Amniotic stem cell (primary cell): ENCODE measurements at regions not wholly inside any gene's neighbourhood (a gene's known extent, or its start where the extent isn't known, plus 50 kb on each side); places are given as distances from the start of the nearest gene placed in this dataset.

Experiments
- DNase-seq: peaks from one replicate; lab custom pipeline; 2025; lab: John Stamatoyannopoulos, UW

DNA sequence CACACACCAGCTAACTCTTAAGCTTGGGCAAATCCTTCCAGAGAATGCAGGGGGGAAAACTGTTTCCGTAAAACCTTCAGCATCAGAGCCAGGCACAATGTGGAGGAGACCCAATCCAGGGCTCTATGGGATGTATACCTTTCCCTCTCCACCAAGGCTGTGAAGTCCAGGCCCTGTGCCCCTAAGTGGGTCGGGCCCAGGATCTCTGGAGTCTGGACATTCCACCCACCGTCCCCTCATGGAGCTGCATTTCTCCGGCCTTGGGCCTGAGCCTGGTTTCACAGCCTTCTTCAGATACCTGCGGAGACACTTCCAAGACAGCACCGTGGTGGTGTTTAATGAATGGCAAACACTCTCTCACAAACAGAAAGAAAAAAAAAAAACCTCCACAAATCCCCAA lies 186.2 kb downstream of the URI1 start:
- DNase-seq: no peak

DNA sequence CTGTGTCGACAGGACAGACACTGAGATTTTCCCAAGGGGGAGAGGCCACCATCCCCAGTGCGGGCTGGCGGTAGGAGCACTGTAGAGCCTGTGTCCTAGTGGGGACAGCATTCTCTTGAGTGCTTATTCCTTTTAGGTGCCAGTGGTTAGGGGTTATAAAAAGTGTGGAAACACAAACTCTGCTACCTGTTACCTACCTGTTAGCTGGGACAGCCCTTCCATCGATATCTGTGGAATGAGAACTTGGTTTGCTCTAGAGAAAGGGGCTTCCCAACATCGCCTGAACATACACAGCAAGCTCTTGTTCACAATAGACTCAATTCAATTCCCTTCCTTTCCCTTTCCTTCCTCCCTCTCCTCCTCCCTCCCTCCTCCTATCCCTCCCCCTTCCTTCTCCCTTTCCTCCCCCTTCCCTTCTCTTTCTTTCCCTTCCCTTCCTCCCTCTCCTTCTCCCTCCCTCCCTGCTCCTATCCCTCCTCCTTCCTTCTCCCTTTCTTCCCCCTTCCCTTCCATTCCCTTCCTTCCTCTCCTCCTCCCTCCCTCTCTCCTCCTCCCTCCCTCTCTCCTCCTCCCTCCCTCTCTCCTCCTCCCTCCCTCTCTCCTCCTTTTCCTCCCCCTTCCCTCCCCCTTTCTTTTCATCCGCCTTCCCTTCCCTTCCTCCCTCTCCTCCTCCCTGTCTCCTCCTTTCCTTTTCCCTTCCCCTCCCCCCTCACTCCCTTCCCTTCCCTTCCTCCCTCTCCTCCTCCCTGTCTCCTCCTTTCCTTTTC lies 188.5 kb downstream of the URI1 start:
- no peak for DNase-seq

DNA sequence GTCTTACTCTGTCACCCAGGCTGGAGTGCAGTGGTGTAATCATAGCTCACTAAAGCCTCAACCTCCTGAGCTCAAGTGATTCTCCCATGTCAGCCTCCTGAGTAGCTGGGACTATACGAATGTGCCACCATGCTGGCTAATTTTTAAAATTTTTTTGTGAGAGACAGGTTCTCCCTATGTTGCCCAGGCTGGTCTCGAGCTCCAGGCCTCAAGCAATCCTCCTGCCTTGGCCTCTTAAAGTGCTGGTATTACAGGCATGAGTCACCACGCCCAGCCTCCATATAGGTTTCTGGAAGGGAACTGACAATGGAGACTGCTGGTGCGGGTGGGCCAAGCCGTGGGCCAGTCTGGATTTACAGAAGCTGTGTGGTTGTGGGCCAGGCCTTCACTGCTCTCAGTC lies 189.2 kb downstream of the URI1 start:
- no peak for DNase-seq

DNA sequence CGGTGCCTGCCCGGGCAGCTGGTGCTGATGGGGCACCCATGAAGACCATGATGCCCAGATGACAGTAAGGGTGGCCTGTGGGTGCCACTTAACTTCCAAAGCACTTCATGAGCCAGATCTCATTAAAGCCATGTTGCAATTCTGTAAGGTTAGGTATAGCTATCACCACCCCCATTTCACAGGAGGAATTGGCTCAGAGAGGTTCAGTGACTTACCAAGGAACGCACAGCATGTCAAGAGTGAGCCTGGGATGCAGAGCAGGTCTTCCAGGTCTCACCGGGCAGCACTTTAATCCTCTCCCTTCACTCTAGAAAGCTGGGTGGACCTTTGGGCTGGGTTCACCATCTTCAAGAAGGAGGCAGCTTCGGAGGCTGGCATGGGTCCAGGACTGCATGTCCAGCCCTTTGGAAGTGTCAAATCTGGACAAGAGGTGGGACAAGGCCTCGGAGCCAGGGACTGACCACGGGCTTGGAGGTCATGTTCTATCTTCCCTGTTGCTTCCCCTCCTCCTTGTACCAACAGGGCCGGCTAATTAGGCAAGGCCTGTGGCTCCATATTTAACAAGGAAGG lies 189.8 kb downstream of the URI1 start:
- no peak for DNase-seq

DNA sequence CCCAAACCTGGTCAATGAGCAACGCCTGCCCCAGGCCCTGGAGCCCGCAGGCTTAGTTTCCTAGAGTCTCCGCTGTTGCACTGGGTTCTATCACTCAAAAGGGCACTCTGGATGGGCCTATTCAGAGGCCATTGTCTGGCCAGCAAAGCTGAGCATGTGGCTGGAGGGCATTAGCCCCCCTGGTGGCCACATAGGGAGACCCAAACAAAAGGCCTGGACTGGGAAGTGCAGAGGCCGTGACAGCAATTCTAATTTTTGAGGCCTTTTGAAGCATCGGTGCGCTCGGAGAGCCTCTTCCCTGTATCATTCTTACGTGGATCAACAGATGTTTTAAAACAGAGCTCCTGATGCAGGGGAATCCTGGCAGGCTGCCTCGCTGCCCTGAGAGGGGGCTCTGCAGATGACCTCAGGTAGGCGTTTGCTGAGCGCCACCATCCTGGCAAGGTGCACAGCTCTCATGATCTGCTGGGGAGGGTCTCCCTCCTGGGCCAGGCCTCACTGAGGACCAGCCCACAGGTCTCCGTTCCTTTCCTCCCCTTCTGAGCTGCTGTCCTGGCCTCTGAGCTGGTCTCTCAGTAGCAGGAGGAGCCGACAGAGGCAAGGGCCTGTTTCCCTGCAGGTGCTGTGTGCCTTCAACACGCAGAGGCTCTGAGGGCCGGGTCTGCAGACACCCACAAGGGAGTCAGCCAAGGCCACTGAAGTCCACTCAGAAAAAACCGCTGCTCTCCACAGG lies 190.5 kb downstream of the URI1 start:
- no peak for DNase-seq

DNA sequence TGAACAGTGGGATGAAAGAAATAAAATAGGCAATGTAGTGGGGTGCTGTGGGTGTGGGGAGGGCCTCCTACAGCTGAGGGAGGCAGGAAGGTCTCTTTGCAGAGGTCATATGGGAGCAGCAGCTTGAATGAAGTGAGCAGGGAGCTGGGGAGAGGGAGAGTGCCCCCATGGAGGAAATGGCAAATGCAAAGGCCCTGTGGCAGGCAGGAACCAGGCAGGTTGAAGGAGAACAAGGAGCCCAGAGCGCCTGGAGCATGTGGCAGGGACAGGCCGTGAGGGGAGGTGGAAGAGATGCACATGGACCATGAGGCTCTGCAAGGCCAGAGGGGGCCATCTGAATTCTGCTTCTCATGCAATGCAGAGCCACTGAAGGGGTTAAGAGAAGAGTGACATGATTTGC lies 191.8 kb downstream of the URI1 start:
- no peak for DNase-seq

DNA sequence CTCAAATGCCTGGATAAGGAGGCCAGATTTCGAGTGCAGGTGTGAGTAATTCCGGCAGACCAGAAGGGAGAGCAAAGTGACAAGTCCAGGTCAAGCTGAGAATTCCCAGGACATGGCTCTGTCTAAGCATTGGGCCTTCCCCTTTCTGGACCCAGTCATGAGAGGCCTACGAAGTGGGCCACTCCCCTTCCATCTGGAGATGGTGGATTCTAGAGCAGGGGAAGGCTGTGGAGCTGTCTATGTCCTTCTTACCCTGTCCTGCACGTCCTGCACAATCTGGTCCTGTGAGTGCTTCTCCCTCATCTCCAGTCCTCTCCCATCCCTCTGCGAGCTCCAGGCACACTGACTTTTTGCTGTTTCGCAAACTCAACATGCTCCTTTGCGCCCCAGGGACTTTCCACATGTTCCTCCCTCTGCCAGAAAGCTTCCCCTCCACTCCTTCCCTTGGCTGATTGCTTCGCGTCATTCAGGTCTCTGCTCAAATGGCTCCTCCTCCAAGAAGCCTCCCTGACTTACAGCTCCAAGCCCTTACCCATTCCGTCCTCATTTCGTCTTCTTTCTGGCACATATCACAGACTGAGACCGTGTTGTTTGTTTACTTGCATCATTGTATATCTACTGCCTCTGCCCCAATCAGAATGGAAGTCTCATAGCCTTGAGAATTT lies 193.2 kb downstream of the URI1 start:
- DNase-seq: no peak

DNA sequence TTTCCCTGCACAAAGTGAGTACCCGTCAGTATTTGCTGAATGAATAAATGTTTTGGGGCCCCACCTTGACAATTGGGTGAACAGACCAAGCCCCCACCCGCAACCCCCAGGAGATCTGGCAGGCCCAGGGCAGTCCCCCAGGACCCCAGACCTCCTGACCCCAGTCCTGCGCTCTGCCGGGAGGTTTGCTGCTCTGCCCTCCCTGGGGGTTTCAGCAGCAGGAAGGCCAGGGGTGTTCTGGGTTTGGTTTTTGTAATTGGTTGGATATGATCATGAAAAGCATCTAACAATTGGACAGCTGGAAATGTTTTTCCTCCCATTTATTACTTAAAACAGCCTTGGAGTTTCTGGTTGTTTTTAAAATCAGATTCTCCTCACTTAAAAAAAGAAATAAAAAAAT lies 193.8 kb downstream of the URI1 start:
- no peak for DNase-seq

DNA sequence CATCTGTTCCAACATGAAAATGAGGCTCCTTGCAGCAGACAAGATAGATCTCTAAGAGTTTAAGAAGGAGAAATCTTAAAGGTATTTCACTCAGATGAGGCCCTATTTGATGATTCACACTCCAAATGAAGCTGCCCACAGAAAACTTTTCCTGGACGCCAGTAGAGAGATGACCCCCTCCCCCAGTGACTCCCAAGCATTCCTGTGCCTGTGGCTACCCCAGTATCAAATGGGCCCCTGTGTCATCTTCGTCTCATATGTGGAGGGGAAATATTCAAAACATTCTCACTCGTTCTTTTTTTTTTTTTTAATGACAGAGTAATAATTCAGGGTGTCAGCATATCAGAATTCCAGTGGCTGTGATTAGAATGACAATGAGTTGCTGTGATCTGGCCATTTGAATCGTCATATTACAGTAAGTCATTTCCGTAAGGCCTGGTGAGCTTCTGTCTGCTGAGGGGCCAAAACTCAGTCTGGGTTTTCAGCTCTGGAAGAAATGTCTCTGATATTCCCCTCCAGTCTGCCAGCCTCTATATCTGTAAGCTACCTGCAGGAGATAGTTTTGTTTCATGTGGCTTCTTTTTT lies 194.7 kb downstream of the URI1 start:
- DNase-seq: no peak

DNA sequence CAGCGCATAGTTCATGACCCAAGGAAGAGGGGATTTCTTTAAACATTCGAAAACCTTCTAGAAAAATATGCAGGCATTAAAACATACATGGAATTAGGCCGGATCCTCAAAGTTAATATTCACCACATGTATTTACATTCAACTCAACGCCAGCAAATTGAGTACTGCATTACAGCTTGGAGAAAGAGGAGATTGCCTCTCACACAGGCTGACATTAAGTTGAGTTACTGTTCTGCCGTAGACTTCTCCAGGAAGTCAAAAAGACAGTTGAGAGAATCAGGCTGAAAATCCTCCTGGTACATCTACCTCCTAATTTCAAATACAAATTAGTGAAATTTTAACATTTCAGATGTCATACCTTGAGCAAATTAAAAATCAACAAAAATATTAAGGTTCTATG lies 195.7 kb downstream of the URI1 start:
- no peak for DNase-seq

DNA sequence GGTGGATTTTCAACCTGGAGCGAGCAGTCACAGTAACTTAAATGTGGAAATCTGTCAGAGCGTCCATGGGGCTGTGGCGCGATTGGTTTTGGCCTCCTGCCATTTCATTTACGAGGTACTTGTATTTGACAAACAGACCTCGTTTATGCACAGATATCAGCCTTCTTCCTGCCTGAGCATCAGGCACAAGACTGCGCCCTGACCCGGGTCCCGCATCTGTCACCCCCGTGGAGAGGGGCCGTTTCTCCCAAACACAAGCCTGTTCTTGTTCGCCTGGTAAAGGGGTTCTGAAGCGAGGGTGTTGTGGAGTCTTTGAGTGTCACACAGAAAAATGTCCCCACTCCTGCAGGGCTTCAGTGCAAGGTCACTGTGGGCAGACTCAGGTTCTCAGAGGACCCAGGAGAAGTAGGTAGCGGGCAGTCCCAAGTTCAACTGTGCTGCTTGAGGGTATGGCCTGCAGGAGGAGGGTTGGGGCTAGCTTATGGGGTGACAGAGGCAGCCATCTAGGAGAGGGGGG lies 202.3 kb downstream of the URI1 start:
- DNase-seq: no peak

DNA sequence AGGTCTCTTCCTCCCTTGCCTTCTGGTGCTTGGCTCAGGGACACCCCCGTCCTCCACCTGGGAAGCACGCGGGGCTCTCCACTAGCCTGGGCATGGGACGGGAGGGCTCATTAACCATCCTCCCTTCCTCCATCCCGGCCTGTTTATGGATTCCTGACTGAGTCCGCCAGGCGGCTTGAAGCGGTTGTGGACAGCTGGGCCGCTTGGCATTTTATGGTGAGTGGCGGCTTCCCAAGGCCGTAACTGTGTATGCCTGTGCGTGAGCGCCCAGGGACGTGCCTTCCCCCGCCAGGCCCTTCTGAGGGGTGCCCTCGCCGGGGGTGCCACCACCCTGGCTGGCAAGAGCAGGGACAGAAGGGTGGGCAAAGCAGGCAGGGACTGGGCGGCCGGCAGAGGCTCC lies 202.8 kb downstream of the URI1 start:
- no peak for DNase-seq

DNA sequence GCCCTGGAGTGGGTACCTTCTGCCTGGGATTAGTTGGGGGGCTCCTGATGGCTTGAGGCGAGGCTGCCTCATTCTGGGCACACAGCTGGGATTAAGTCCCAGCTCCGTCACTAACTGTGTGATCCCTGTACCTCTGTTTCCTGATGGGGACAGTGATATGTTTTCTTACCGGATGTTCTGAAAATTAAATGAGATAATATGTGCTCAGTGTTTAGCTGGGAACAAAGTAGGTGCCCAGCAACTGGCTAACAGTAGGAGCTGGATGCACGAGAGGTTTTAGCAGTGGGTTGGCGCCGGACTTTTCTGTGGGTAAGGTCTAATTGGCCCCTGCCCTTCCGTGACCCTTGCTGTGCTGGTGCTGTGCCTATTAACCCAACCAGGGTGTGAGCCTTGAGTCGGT lies 203.4 kb downstream of the URI1 start:
- DNase-seq: no peak

DNA sequence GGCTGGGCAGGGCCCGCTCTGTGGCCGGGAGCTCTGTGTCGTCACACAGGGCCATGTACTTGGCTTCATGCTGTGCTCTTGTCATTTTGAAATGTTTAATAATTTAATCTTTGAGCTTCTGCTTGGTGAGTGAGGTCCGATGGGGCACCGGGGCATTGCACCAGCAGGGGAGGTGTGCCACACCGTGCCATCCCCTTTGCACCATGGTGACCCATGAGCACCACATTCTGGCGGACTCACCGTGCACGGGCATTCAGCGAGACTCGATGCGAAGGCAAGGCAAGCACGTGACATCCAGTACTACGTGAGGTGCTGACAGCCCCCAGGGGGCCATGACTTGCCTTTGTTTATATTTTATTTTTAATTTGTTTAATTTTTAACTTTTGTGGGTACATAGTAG lies 204.3 kb downstream of the URI1 start:
- DNase-seq: no peak

DNA sequence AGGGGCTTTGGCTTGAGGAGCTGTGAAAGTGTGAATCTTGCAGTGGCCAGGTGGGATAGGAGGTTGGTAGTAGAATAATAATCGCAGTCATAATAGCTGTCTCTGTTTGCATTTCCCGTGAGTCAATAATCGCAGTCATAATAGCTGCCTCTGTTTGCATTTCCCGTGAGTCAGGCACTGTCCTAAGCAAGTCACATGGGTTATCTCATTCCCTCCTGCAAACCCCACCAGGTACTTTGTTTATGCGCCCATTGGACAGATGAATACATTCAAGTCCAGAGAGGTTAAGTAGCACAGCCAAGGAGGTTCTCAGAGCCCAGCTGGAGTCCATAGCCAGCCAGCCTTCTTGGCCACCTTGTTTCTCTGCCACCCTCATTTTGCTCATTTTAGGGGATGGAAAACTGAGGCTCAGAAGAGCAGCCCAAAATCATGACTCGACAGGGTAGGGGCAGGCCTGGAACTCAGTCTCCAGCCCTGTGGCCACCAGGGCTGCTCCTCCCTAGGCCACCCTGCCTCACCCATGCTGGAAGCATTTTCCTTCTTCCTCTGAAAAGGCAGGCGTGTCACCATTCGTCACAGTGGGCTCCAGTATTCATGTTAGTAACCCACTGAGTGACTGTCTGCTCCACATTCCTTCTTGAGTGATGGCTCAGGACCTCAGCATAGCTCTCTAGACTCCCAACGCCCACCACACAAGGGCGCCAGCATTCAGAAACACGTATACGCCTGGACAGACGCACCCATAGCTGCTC lies 206.2 kb downstream of the URI1 start:
- no peak for DNase-seq

DNA sequence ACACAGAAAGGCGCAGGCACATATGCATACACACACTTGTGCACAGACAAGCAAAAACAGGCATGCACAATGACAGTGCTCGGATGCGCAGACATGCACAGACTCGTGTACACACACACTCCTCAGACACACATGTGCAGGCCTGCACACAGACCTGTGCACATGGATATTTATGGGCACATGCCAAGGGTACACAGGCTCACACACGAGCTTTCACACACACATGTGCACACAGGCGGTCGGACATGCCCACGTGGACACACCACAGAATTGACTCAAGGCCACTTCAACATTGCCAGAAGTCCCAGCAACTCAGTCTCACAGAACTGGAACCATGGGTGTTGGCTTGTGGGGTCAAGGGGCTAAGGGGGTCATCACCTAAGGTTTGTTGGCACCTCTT lies 206.8 kb downstream of the URI1 start:
- no peak for DNase-seq

DNA sequence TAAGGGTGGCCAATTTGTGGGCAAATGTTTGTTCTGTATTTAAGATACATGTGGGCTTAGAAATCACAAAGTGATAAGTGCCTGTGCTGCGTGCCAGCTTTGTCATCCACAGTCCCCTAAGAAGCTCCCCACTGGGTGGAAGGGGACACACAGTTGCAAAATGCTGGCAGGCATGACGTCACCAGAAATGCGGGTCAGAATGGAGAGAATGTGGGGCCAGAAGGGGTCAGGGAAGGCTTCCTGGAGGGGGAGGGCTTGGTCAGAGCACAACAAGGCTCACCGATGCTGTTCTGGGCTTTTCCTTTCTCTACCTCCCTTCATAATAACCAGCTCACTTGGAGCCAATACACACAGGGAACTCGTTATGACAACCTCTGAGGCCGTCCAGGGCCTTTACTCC lies 207.3 kb downstream of the URI1 start:
- DNase-seq: no peak

DNA sequence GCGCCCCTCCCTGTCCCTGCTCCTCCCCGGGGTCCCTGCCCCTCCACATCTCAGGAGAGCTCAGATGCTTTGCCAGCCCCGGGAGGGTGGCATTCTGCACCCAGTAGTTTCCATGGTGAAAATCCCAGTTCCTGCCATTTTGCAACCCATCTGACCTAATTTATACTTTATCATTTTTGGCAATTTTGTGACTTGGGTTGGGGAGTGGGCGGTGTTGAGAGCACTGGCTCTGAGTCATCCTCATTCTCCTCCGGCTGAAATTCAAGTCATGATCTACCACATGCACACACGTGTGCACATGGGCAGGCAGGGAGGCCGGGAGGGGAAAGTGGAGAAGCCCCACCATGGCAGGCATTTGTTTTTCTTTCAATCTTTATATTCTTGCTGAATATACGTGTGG lies 208.6 kb downstream of the URI1 start:
- no peak for DNase-seq

DNA sequence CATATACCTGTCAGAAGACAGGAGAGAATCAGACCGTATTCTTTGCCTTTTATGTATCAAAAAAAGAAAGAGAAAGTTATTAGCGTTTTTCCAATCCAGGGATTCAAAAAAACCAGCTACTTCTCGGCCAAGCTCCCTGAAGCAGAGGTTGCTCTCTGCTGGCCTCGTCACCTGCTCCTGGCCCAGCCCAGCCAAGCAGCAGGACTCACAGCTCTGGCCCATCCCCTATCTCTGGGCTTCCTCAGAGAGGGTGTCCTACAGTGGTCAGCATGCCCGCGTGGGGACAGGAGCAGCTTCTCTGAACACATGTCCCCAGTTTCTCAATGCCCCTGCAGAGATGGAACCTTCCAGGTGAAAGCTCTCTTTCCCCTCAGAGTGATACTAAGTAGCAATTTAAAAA lies 209.0 kb downstream of the URI1 start:
- DNase-seq: no peak

DNA sequence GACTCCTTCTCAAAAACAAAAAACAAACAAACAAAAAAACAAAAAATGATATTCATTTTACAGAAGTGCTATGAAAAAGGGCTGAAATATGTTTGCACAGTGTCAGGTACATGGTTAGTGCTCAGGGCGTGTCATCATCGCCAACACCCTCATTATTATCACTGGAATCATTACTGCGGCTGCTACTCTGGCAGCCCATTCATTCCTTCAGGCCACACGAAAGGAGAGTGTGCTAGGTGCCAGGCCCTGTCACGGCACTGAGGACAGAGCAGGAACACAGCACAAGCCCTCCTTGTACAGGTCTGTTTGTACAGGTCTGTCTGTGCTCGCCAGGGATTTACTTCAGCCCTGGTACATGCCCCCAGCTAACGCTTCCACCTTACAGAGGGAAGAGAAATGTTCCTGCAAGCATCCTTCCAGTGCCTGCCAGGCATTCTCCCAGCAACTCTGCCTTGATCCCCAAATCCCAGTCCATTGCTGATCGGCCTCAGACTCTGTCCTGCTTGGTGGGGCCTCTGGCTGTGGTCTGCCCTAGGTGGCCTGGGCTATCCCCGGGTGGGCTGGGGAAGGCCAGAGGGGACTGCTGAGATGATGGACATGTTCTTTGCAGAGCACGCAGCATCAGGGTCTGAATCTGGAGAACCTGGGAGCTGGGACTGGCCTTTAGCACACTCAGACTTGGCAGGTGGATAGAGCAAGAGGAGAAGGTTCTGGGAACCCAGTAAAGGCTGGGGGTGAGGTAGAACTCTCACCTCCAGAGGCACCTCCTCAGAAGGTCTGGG lies 210.7 kb downstream of the URI1 start:
- no peak for DNase-seq
